ENCODE measurements at regions not wholly inside any gene's neighbourhood (a gene's known extent, or its start where the extent isn't known, plus 50 kb on each side); places are given as distances from the start of the nearest gene placed in this dataset.

DNA sequence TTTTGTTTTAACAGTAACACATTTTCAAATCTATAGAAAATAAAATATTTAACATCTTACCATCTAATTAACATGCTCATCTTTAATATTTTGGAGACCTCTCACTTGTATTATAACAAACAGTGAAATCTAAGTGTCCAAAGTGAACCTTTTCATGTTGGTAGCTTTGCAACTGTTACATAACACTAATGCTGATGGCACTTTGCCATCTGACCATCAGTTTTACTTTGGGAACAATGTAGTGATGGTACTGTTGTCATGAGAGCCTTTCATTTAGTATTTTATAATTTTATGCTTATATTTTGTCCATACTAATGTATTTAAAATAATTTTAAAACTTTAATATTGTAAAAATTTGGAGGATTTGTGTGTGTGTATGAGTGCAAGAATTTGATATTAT, 1017.0 kb upstream of the KCND2 start:
- TF ChIP-seq, protein P1, sequence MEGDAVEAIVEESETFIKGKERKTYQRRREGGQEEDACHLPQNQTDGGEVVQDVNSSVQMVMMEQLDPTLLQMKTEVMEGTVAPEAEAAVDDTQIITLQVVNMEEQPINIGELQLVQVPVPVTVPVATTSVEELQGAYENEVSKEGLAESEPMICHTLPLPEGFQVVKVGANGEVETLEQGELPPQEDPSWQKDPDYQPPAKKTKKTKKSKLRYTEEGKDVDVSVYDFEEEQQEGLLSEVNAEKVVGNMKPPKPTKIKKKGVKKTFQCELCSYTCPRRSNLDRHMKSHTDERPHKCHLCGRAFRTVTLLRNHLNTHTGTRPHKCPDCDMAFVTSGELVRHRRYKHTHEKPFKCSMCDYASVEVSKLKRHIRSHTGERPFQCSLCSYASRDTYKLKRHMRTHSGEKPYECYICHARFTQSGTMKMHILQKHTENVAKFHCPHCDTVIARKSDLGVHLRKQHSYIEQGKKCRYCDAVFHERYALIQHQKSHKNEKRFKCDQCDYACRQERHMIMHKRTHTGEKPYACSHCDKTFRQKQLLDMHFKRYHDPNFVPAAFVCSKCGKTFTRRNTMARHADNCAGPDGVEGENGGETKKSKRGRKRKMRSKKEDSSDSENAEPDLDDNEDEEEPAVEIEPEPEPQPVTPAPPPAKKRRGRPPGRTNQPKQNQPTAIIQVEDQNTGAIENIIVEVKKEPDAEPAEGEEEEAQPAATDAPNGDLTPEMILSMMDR (IDR thresholded peaks at IDR 0.05; ENCODE audit: insufficient read depth, low read depth, low read length), result no peak
- TF ChIP-seq EZH2 (IDR thresholded peaks at IDR 0.05; ENCODE audit: insufficient read depth, low read length), result no peak

Data from astrocyte (in vitro differentiated cells and primary cell).